ENCODE measurements at regions not wholly inside any gene's neighbourhood (a gene's known extent, or its start where the extent isn't known, plus 50 kb on each side); places are given as distances from the start of the nearest gene placed in this dataset.

- no peak for TF ChIP-seq CTCF (IDR thresholded peaks at IDR 0.05)
- no peak for TF ChIP-seq POLR2A (IDR thresholded peaks at IDR 0.05)
These were observed 54.6 kb upstream of the CADM2 start for GRCh38 chr3:84904212-84904611.
